Kidney epithelial cell (primary cell): ENCODE measurements at regions not wholly inside any gene's neighbourhood (a gene's known extent, or its start where the extent isn't known, plus 50 kb on each side); places are given as distances from the start of the nearest gene placed in this dataset.

ENCODE experiments used
- DNase-seq: peaks from one replicate; pipeline ENCODE4 v3.0.0-alpha.2; 2010; ENCODE audit warnings: low read depth
- H3K27me3 ChIP-seq: 2 replicates; pipeline ENCODE4 v1.6.0; 2011; ENCODE audit warnings: low read length; ENCODE audit not compliant: control insufficient read depth, insufficient read depth
- H3K36me3 ChIP-seq: 2 replicates; pipeline ENCODE4 v1.5.1; 2011; ENCODE audit warnings: low read length; ENCODE audit not compliant: control insufficient read depth, insufficient read depth
- H3K4me3 ChIP-seq: 2 replicates; pipeline ENCODE4 v1.5.1; 2011; ENCODE audit warnings: low read depth, mild to moderate bottlenecking, control low read depth, low read length
- TF ChIP-seq, protein P1 (sequence below): IDR thresholded peaks from 2 replicates; pipeline ENCODE4 v1.5.1; 2011; ENCODE audit warnings: mild to moderate bottlenecking, moderate library complexity, low read length, control low read depth, inconsistent platforms; ENCODE audit not compliant: insufficient read depth, poor library complexity, severe bottlenecking

DNA sequence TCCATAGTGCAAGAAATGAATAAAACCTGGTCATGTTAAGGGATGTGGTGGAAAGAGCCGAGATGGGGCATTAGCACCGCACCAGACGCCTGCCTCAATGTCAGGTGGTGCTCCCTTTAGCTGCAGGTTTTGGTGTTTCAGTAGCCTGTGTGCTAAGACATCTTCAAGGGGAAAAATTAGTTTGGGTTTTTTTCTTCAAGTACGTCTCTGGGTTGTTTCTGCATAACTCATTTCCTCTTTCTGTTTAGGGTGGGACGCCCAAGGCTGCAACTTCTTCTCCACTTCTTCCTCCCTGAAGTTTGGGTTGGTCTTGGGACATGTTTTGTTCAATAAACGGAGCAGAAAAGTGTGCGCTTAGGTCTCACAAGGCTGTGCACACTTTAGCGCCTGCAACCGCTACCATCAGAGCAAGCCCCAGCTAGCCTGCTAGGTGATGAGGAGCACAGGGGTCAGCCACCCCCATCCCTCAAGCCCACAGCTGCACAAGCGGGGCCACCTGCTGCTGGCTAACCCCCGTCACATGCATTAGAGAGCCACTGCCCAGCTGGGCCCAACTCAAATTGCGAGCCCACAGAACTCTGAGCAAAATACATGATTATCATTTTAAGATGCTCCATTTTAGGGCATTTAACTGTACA, 1495.7 kb downstream of the TBC1D22A start:
- Histone ChIP-seq H3K36me3 (no peaks in the 10 kb centered on the region), H3K4me3 (no peak overlapping the region), H3K27me3 (no peaks in the 10 kb centered on the region)
- TF ChIP-seq, protein P1, sequence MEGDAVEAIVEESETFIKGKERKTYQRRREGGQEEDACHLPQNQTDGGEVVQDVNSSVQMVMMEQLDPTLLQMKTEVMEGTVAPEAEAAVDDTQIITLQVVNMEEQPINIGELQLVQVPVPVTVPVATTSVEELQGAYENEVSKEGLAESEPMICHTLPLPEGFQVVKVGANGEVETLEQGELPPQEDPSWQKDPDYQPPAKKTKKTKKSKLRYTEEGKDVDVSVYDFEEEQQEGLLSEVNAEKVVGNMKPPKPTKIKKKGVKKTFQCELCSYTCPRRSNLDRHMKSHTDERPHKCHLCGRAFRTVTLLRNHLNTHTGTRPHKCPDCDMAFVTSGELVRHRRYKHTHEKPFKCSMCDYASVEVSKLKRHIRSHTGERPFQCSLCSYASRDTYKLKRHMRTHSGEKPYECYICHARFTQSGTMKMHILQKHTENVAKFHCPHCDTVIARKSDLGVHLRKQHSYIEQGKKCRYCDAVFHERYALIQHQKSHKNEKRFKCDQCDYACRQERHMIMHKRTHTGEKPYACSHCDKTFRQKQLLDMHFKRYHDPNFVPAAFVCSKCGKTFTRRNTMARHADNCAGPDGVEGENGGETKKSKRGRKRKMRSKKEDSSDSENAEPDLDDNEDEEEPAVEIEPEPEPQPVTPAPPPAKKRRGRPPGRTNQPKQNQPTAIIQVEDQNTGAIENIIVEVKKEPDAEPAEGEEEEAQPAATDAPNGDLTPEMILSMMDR, result no peak
- DNase-seq, result no peak

DNA sequence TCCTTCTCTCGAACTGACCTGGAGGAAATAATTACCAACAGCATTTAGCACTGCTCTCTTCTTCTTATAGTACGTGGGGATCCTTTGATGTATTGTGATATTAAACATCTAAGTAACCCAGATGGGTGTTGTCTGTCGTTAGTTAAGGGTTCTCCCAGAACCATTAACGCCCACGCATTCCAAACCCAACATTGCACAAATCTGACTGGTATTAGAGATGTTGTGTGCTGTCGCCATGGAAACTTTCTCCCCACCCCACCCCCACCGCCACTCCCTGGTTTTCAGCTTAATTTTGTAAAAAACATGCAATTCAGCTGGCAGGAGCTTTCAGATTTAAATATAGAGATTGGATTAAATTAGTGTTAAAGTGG, 1495.2 kb downstream of the TBC1D22A start:
- no peak for DNase-seq
- no peaks in the 10 kb centered on the region for H3K36me3 ChIP-seq
- no peaks in the 10 kb centered on the region for H3K27me3 ChIP-seq
- TF ChIP-seq, protein P1, result no peak
- H3K4me3 ChIP-seq, result no peak overlapping the region

DNA sequence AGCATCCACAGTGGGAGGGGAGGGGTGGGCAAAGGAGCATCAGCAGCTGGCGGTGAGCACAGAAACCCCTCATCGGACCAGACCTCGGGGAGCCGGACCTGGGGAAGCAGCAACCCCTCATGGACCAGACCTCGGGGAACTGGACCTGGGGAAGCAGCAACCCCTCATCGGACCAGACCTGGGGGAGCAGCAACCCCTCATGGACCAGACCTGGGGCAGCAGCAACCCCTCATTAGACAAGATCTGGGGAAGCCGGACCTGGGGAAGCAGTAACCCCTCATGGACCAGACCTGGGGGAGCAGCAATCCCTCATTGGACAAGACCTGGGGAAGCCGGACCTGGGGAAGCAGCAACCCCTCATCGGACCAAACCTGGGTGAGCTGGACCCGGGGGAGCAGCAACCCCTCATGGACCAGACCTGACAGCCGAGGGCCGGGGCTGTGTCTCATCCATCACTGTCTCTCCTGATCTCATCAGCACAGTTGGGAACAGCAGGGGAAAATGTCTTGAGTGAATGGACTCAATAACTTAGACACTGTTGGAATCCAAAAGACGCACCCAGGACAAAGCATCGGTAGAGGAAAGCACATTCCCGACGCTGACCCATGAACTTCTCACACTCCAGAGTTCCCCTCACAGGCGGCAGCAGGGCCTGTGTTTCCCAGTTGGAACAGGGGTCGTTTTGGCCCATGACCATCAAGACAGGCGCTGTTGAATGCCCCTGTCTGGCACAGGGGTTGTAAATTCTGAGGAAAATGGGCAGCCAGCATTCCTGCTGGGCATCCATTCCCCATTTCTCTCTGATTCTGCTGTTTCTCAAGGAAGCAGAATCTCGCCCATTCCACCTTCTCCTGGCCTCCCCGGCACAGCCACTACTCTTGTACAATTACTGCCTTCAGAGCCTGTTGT, 1494.6 kb downstream of the TBC1D22A start:
- no peak for DNase-seq
- TF ChIP-seq, protein P1, result no peak
- no peak overlapping the region for H3K4me3 ChIP-seq
- H3K27me3 ChIP-seq, result no peaks in the 10 kb centered on the region
- H3K36me3 ChIP-seq, result no peaks in the 10 kb centered on the region

DNA sequence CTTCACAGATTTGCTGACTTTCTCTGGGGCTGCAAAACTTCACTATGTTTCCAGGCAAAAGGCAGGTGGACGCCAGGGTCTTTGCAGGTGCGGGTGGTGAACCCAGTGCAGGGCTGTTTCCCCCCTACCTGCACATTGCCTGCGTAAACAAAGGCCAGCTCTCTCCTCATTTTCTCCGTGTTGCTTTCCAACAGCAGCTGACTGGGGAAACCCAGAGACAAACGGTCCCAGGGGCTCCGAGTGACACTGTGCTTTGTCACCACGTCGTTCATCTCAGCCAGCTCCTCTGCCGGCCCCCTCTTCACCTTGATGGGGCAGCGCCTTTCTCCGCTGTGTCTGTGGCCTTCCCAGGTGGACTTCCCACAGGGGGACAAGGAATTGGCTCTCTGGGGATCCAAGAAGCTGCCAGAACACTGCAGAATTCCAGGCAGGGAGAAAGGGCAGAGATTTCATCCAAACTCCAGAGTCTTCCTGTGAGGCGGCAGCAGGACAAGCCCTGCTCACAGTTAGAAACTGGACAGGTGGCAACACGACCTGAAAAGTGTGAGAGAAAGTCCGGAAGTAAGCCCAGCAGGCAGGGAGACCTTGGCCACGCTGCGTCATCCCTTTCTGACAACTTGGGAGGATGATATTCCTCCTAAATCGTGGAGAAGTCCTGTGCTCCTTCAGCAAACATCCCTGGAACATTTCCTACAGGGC, 1493.7 kb downstream of the TBC1D22A start:
- TF ChIP-seq, protein P1, result no peak
- Histone ChIP-seq H3K36me3 (no peaks in the 10 kb centered on the region), H3K4me3 (no peak overlapping the region), H3K27me3 (no peaks in the 10 kb centered on the region)
- DNase-seq, result no peak

DNA sequence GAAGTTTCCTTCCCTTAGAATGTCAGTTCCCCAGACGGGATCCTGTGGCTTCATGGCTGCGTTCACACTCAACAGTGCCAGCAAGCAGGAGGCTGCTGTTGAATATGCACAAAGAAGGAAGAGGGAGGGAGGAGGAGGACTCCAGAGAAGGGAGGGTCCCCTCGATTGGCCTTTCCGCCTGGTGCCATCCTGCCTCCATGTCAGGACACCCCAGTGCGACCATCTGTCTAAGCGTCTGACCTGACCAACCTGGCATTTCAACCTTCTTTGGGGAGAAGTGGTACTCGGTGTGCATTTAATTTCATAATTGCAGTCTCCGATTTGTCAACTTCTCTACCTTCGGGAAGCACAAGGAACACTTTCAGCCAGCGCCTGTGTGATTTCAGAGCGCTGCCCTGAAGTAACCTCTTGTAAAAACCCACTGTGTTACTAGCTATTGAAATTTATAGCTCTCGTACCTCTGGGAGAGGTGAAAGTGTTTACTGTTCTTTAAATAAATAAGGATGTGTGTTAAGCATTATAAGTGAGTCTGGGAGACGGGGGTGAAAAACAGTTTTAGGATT, 1491.9 kb downstream of the TBC1D22A start:
- DNase-seq, result no peak
- Histone ChIP-seq H3K27me3 (no peaks in the 10 kb centered on the region), H3K4me3 (no peak overlapping the region), H3K36me3 (no peaks in the 10 kb centered on the region)
- TF ChIP-seq, protein P1, result no peak
